Fibroblast of lung (primary cell): ENCODE measurements at regions not wholly inside any gene's neighbourhood (a gene's known extent, or its start where the extent isn't known, plus 50 kb on each side); places are given as distances from the start of the nearest gene placed in this dataset.

Experiments used
- EZH2 ChIP-seq: IDR thresholded peaks from 2 replicates; pipeline ENCODE4 v1.5.1; 2012; ENCODE audit warnings: low read length, control low read depth, mild to moderate bottlenecking; ENCODE audit errors: missing control alignments
- TF ChIP-seq, protein P1 (sequence below), 2 donors: IDR thresholded peaks in 1 of 2; conservative IDR thresholded peaks in 1 of 2; 1 replicate in 1 of 2; 2 replicates in 1 of 2; pipeline ENCODE4 v1.5.1; 2011 to 2012; ENCODE audit warnings: low read length in 2 of 2, control low read depth in 1 of 2, inconsistent platforms in 1 of 2, low read depth in 1 of 2, mild to moderate bottlenecking in 1 of 2

DNA sequence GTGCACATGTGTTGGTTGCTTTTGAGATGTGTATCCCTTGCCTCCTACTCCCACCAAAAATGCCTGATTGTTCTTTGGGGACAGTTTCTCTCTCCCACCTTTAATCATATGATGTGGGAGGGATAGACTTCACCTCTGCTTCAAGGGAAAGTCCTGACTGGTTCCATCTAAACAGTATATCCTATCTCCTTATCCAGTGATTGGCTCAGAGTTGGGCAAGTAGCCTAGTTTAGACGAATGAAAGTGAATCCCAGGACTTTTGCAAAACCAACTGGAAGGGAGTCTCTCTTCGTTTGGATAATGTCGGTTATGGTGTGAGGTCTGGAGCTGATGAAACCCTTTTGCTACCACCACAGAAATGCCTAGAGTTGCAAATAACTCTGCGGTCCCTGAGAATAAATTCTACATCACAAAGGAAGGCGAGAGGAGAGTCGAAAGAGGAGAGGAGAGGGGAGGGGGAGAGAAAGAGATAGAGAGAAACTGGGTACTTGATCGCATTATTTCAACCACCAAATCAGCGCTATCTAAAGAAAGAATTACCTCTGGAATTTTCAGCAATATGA lies 77.1 kb upstream of the SALL1 start:
- no peak for TF ChIP-seq EZH2
- TF ChIP-seq, protein P1, sequence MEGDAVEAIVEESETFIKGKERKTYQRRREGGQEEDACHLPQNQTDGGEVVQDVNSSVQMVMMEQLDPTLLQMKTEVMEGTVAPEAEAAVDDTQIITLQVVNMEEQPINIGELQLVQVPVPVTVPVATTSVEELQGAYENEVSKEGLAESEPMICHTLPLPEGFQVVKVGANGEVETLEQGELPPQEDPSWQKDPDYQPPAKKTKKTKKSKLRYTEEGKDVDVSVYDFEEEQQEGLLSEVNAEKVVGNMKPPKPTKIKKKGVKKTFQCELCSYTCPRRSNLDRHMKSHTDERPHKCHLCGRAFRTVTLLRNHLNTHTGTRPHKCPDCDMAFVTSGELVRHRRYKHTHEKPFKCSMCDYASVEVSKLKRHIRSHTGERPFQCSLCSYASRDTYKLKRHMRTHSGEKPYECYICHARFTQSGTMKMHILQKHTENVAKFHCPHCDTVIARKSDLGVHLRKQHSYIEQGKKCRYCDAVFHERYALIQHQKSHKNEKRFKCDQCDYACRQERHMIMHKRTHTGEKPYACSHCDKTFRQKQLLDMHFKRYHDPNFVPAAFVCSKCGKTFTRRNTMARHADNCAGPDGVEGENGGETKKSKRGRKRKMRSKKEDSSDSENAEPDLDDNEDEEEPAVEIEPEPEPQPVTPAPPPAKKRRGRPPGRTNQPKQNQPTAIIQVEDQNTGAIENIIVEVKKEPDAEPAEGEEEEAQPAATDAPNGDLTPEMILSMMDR (conservative IDR thresholded peaks at IDR 0.05 in 1 of 2, IDR thresholded peaks at IDR 0.05 in 1 of 2; ENCODE audit: low read depth in 1 of 2, low read length in 2 of 2), result no peak
